GM23248 (cell line): ENCODE measurements at regions not wholly inside any gene's neighbourhood (a gene's known extent, or its start where the extent isn't known, plus 50 kb on each side); places are given as distances from the start of the nearest gene placed in this dataset.

Source experiments
- EZH2 ChIP-seq: fragments of 200-600 bp; sonication (generic); IDR thresholded peaks from 2 replicates; pipeline ENCODE4 v1.6.1; 2018; ENCODE audit warnings: antibody characterized with exemption, mild to moderate bottlenecking; ENCODE audit not compliant: insufficient read depth, poor library complexity, severe bottlenecking
- EZH2phosphoT487 ChIP-seq: fragments of 200-600 bp; sonication (generic); IDR thresholded peaks from 2 replicates; pipeline ENCODE4 v1.6.1; 2018; ENCODE audit warnings: antibody characterized with exemption, moderate library complexity, mild to moderate bottlenecking, low read depth; ENCODE audit not compliant: insufficient read depth

GRCh38 chr2:179354739-179355537 lies 90.3 kb upstream of the SESTD1 start:
- TF ChIP-seq EZH2 (no peak), EZH2phosphoT487 (no peak)
